ENCODE measurements at regions not wholly inside any gene's neighbourhood (a gene's known extent, or its start where the extent isn't known, plus 50 kb on each side); places are given as distances from the start of the nearest gene placed in this dataset.

DNA sequence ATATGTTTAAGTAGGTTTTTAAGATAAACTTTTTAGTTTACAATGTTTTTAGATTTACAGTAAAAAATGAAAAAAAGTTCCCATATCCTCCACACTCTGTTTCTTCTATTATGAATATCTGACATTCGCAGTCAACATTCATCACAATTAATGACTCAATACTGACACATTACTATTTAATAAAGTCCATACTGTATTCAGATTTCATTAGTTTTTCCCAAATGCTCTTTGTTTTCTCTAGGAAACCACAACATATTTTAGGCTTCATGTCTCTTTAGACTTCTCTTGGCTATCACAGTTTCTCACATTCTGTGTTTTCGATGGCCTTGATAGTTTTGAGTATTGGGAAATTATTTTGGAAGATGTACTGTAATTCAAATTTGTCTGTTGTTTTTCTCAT, 399.8 kb downstream of the SLC6A15 start (continued):
- TF ChIP-seq RNF2 (IDR thresholded peaks at IDR 0.05; ENCODE audit: borderline replicate concordance, low read depth, low read length, missing control alignments, poor library complexity, severe bottlenecking): no peak
- TF ChIP-seq TAF7 (optimal IDR thresholded peaks at IDR 0.05; ENCODE audit: borderline replicate concordance, low read depth, low read length): no peak

All from H1 (cell line).